Ovary (tissue), 7 donors: ENCODE measurements at regions not wholly inside any gene's neighbourhood (a gene's known extent, or its start where the extent isn't known, plus 50 kb on each side); places are given as distances from the start of the nearest gene placed in this dataset.

Experiments
- DNase-seq, 5 donors: peaks; one replicate each; pipeline ENCODE4 v3.0.0-alpha.2; 2019 to 2020
- H3K27ac ChIP-seq, 2 donors: fragments of 200-600 bp; one replicate each; pipeline versions ENCODE4 v1.5.1 to v1.8.0; 2019 to 2022
- H3K27me3 ChIP-seq: fragments of 200-600 bp; one replicate; pipeline ENCODE4 v1.8.0; 2022
- H3K36me3 ChIP-seq: fragments of 200-600 bp; sonication (generic); one replicate; pipeline ENCODE4 v1.5.1; 2019
- H3K4me1 ChIP-seq: one replicate; pipeline ENCODE4 v1.8.1; 2013; ENCODE audit warnings: mild to moderate bottlenecking, moderate library complexity; ENCODE audit not compliant: insufficient read depth
- H3K4me3 ChIP-seq: fragments of 200-600 bp; sonication (generic); one replicate; pipeline ENCODE4 v1.5.1; 2017
- H3K9me3 ChIP-seq, 2 donors: fragments of 200-600 bp in 1 of 2; sonication (generic) in 1 of 2; one replicate each; pipeline versions ENCODE4 v1.5.1 to v1.8.1; 2013 to 2019; ENCODE audit warnings: mild to moderate bottlenecking in 1 of 2, moderate library complexity in 1 of 2
- CTCF ChIP-seq, 3 donors: fragments of 450-650 bp in 2 of 3; fragments of 200-600 bp in 1 of 3; IDR thresholded peaks; one replicate each; pipeline versions ENCODE4 v1.5.1 to v1.8.0; 2016 to 2022; ENCODE audit warnings: antibody characterized with exemption in 3 of 3, mild to moderate bottlenecking in 1 of 3
- EP300 ChIP-seq: sonication (generic); formaldehyde crosslinking; IDR thresholded peaks from one replicate; pipeline ENCODE4 v1.6.1; 2017; ENCODE audit warnings: antibody characterized with exemption
- POLR2A ChIP-seq: fragments of 450-650 bp; IDR thresholded peaks from one replicate; pipeline ENCODE4 v1.6.1; 2017; ENCODE audit warnings: antibody characterized with exemption, mild to moderate bottlenecking, moderate library complexity
- WGBS, 3 donors: extraction: QIAGEN DNeasy Blood & Tissue Kit in 1 of 3; methylation state at CpG; one replicate each; pipeline versions ENCODE4 v1.1.5 to v1.1.7; 2013 to 2017; 5-methylcytosine and 5-hydroxymethylcytosine counted together
- intact Hi-C, 4 donors: fragments of 100-400 bp; cut with DNase I; formaldehyde crosslinking; loops; one replicate each; pipeline versions ENCODE4 v1.11.0 to v1.15.1; 2022 to 2023
- donor health status: DM: no; HTN: no; CAD: no; lungs with moderate emphysema.
- donor health status: DM: no; HTN: no; CAD: no.
- donor health status: Bipolar disorder and iron deficiency.
- donor health status: DM: no; HTN: no; CAD: no.
- donor health status: DM: yes; HTN: yes; CAD: no.

GRCh38 chr2:67510745-67511144, 113.6 kb downstream of the ETAA1 start:
- 53% methylated on average over 3 of the region's 3 CpGs for WGBS, 3 donors
- H3K9me3 ChIP-seq = no peaks in the 10 kb centered on the region
- no peaks in the 10 kb centered on the region for H3K36me3 ChIP-seq
- TF ChIP-seq CTCF (IDR thresholded peaks at IDR 0.05) (no peak), POLR2A (no peak), EP300 (no peak)
- intact Hi-C loops = no loop called here
- DNase-seq = no peak
- no peak overlapping the region for H3K4me3 ChIP-seq
- H3K27ac ChIP-seq = no peak overlapping the region
- no peaks in the 10 kb centered on the region for H3K4me1 ChIP-seq
- H3K27me3 ChIP-seq = no peaks in the 10 kb centered on the region

- Histone ChIP-seq H3K4me1 (no peaks in the 10 kb centered on the region), H3K4me3 (no peak overlapping the region), H3K27me3 (no peaks in the 10 kb centered on the region), H3K36me3 (no peaks in the 10 kb centered on the region), H3K27ac (no peak overlapping the region), H3K9me3 (no peaks in the 10 kb centered on the region)
- intact Hi-C loops = no loop called here
- TF ChIP-seq POLR2A (no peak), CTCF (IDR thresholded peaks at IDR 0.05) (no peak), EP300 (no peak)
- no peak for DNase-seq
Observed at GRCh38 chr2:67514515-67514914, 117.4 kb downstream of the ETAA1 start.

- H3K36me3 ChIP-seq = no peaks in the 10 kb centered on the region
- H3K4me1 ChIP-seq = no peaks in the 10 kb centered on the region
- H3K4me3 ChIP-seq = no peak overlapping the region
- no peaks in the 10 kb centered on the region for H3K27me3 ChIP-seq
- intact Hi-C loops = no loop called here
- DNase-seq = no peak
- no peak overlapping the region for H3K27ac ChIP-seq
- no peaks in the 10 kb centered on the region for H3K9me3 ChIP-seq
- WGBS, 3 donors = 94 to 98% (median 96%) methylated on average over 7 of the region's 7 CpGs
- TF ChIP-seq EP300 = no peak
- no peak for TF ChIP-seq POLR2A
- no peak for TF ChIP-seq CTCF (IDR thresholded peaks at IDR 0.05)
Observed at GRCh38 chr2:67515056-67515455, 117.9 kb downstream of the ETAA1 start.

- Histone ChIP-seq H3K4me3 (no peak overlapping the region), H3K27ac (no peak overlapping the region), H3K9me3 (no peaks in the 10 kb centered on the region), H3K4me1 (no peaks in the 10 kb centered on the region), H3K27me3 (no peaks in the 10 kb centered on the region), H3K36me3 (no peaks in the 10 kb centered on the region)
- no peak for DNase-seq
- intact Hi-C loops = no loop called here
- TF ChIP-seq EP300 (no peak), POLR2A (no peak), CTCF (IDR thresholded peaks at IDR 0.05) (no peak)
- 84 to 100% (median 92%) methylated on average over 1 of the region's 1 CpG for WGBS, 3 donors
Observed at GRCh38 chr2:67515538-67515937, 118.4 kb downstream of the ETAA1 start.

- Histone ChIP-seq H3K27ac (no peak overlapping the region), H3K4me3 (no peak overlapping the region), H3K36me3 (no peaks in the 10 kb centered on the region), H3K27me3 (no peaks in the 10 kb centered on the region), H3K4me1 (no peaks in the 10 kb centered on the region), H3K9me3 (no peaks in the 10 kb centered on the region)
- no peak for DNase-seq
- 81 to 95% (median 87%) methylated on average over 5 of the region's 5 CpGs for WGBS, 3 donors
- intact Hi-C loops = no loop called here
- TF ChIP-seq EP300 (no peak), POLR2A (no peak), CTCF (IDR thresholded peaks at IDR 0.05) (no peak)
Observed at GRCh38 chr2:67516362-67516761, 119.2 kb downstream of the ETAA1 start.
